GM23248 (cell line): ENCODE measurements at regions not wholly inside any gene's neighbourhood (a gene's known extent, or its start where the extent isn't known, plus 50 kb on each side); places are given as distances from the start of the nearest gene placed in this dataset.

Experiments
- EZH2 ChIP-seq: fragments of 200-600 bp; sonication (generic); IDR thresholded peaks from 2 replicates; pipeline ENCODE4 v1.6.1; 2018; ENCODE audit warnings: antibody characterized with exemption, mild to moderate bottlenecking; ENCODE audit not compliant: insufficient read depth, poor library complexity, severe bottlenecking
- EZH2phosphoT487 ChIP-seq: fragments of 200-600 bp; sonication (generic); IDR thresholded peaks from 2 replicates; pipeline ENCODE4 v1.6.1; 2018; ENCODE audit warnings: antibody characterized with exemption, moderate library complexity, mild to moderate bottlenecking, low read depth; ENCODE audit not compliant: insufficient read depth

- no peak for TF ChIP-seq EZH2phosphoT487
- no peak for TF ChIP-seq EZH2
Measured at GRCh38 chr11:86747801-86748200, 52.5 kb upstream of the PRSS23 start.
